GM12891 (cell line): ENCODE measurements at regions not wholly inside any gene's neighbourhood (a gene's known extent, or its start where the extent isn't known, plus 50 kb on each side); places are given as distances from the start of the nearest gene placed in this dataset.

Experiments
- POLR2A ChIP-seq: IDR thresholded peaks from 2 replicates; pipeline ENCODE4 v1.6.1; 2011; ENCODE audit warnings: low read depth, low read length, control low read depth
- POLR2AphosphoS5 ChIP-seq: IDR thresholded peaks from 2 replicates; pipeline ENCODE4 v1.6.1; 2011; ENCODE audit warnings: low read depth, low read length, control low read depth
- TAF1 ChIP-seq: IDR thresholded peaks from 2 replicates; pipeline ENCODE4 v1.6.1; 2011; ENCODE audit warnings: low read depth, low read length, control low read depth

DNA sequence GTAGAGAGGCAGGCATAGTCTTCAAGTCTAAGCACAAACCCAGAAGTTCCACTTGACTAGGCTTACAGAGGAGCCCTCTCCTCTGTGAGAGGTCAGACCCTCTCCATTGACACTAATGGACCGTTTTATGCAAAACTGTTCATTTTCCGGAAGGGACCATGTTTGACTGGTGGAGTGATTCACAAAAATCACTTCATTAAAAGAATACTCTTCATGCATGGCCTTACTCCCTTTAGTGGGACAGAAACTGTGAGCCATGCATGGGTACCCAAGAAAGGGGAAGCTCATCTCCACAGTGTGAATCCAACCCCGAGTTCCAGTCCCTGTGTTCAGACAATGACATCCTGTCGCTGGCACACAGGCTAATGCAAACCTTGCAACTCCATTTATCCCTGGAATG lies 63.2 kb downstream of the OLIG3 start:
- TF ChIP-seq POLR2AphosphoS5 (no peak), POLR2A (no peak), TAF1 (no peak)
